NCI-H1092 treated with DMSO at 0.1 percent for 48 hours (cell line): ENCODE measurements at regions not wholly inside any gene's neighbourhood (a gene's known extent, or its start where the extent isn't known, plus 50 kb on each side); places are given as distances from the start of the nearest gene placed in this dataset.
"Not testable (repeated sequence)": the region's sequence is repeated elsewhere in the genome, so short reads cannot be mapped to it uniquely, and the experiment has no call there.

Source experiments
- DNase-seq: peaks from one replicate; lab custom pipeline; 2025; lab: John Stamatoyannopoulos, UW

GRCh38 chr4:1561286-1561990, 122.7 kb downstream of the FAM53A start:
- no peak for DNase-seq

- no peak for DNase-seq
These were observed 124.0 kb downstream of the FAM53A start for GRCh38 chr4:1559896-1560650.

- no peak for DNase-seq
These were observed 125.9 kb downstream of the FAM53A start for GRCh38 chr4:1558205-1558604.

- DNase-seq: no peak
These were observed 126.9 kb downstream of the FAM53A start for GRCh38 chr4:1557221-1557597.

GRCh38 chr4:1556541-1557220, 127.4 kb downstream of the FAM53A start:
- no peak for DNase-seq

GRCh38 chr4:1554876-1555265, 129.2 kb downstream of the FAM53A start:
- DNase-seq: peak; percentile 12

- DNase-seq: no peak
These were observed 129.8 kb downstream of the FAM53A start for GRCh38 chr4:1554246-1554875.

GRCh38 chr4:1553365-1553764, 130.7 kb downstream of the FAM53A start:
- DNase-seq: no peak

GRCh38 chr4:1552451-1552850, 131.7 kb downstream of the FAM53A start:
- no peak for DNase-seq

GRCh38 chr4:1551211-1551610, 132.9 kb downstream of the FAM53A start:
- no peak for DNase-seq

GRCh38 chr4:1550122-1551070, 133.7 kb downstream of the FAM53A start:
- no peak for DNase-seq

GRCh38 chr4:1549638-1550035, 134.5 kb downstream of the FAM53A start:
- DNase-seq: no peak

GRCh38 chr4:1548827-1549637, 135.1 kb downstream of the FAM53A start:
- DNase-seq: peak; percentile 31

GRCh38 chr4:1547856-1548826, 136.0 kb downstream of the FAM53A start:
- peak; percentile 31 for DNase-seq

GRCh38 chr4:1547131-1547855, 136.8 kb downstream of the FAM53A start:
- DNase-seq: no peak

GRCh38 chr4:1544861-1545281, 138.6 kb upstream of the NKX1-1 start:
- no peak for DNase-seq

- DNase-seq: not testable (repeated sequence)
These were observed 138.2 kb upstream of the NKX1-1 start for GRCh38 chr4:1544435-1544834.

GRCh38 chr4:1543976-1544375, 137.7 kb upstream of the NKX1-1 start:
- DNase-seq: no peak

GRCh38 chr4:1543561-1543960, 137.3 kb upstream of the NKX1-1 start:
- DNase-seq: no peak
